ENCODE measurements at regions not wholly inside any gene's neighbourhood (a gene's known extent, or its start where the extent isn't known, plus 50 kb on each side); places are given as distances from the start of the nearest gene placed in this dataset.

DNA sequence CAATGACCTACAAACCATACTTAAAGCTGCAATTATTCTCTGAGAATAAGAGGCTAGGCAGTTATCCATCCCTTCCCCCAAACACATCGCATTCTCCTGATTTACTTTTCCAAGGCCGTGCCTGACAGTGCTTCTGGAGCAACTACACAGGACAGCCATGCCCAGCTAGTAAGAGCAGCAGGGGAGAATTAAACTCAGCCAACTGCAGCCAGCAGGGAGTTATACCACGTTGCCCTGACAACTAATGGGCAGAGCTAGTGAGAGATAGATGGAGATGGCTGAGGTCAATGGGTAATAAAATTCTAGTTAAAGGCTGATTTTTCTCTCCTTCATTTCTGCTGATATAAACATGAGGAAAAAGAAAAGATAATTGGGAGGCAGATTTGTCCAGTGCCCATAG, 193.8 kb upstream of the PPP2R3A start:
- no peak for TF ChIP-seq CTCF (IDR thresholded peaks at IDR 0.05)
- no peak for TF ChIP-seq POLR2A (IDR thresholded peaks at IDR 0.05)
- no peak for TF ChIP-seq EP300 (IDR thresholded peaks at IDR 0.05)

All from gastroesophageal sphincter (tissue), 3 donors.